Ishikawa (cell line): ENCODE measurements at regions not wholly inside any gene's neighbourhood (a gene's known extent, or its start where the extent isn't known, plus 50 kb on each side); places are given as distances from the start of the nearest gene placed in this dataset.

Experiments used
- CEBPB ChIP-seq: IDR thresholded peaks from 2 replicates; pipeline ENCODE4 v1.6.1; 2012
- CREB1 ChIP-seq: IDR thresholded peaks from 2 replicates; pipeline ENCODE4 v1.6.1; 2012; ENCODE audit warnings: low read depth
- EGR1 ChIP-seq: IDR thresholded peaks from 2 replicates; pipeline ENCODE4 v1.6.1; 2012
- EP300 ChIP-seq: IDR thresholded peaks from 2 replicates; pipeline ENCODE4 v1.6.1; 2012; ENCODE audit warnings: borderline replicate concordance
- FOXM1 ChIP-seq: IDR thresholded peaks from 2 replicates; pipeline ENCODE4 v1.6.1; 2012; ENCODE audit warnings: low read depth, borderline replicate concordance
- NFIC ChIP-seq: IDR thresholded peaks from 2 replicates; pipeline ENCODE4 v1.6.1; 2012
- TAF1 ChIP-seq: IDR thresholded peaks from 2 replicates; pipeline ENCODE4 v1.6.1; 2012; ENCODE audit warnings: low read depth, mild to moderate bottlenecking
- TEAD4 ChIP-seq: IDR thresholded peaks from 2 replicates; pipeline ENCODE4 v1.6.1; 2012
- YY1 ChIP-seq: IDR thresholded peaks from 2 replicates; pipeline ENCODE4 v1.6.1; 2012; ENCODE audit warnings: low read depth
- ZBTB7A ChIP-seq: IDR thresholded peaks from 2 replicates; pipeline ENCODE4 v1.6.1; 2012; ENCODE audit warnings: low read depth
- TF ChIP-seq, protein P1 (sequence below): IDR thresholded peaks from 2 replicates; pipeline ENCODE4 v1.6.1; 2012; ENCODE audit warnings: low read depth, mild to moderate bottlenecking
- TF ChIP-seq, protein P2 (sequence below): IDR thresholded peaks from 2 replicates; pipeline ENCODE4 v1.6.1; 2012
- TF ChIP-seq, protein P3 (sequence below): IDR thresholded peaks from 2 replicates; pipeline ENCODE4 v1.6.1; 2012

DNA sequence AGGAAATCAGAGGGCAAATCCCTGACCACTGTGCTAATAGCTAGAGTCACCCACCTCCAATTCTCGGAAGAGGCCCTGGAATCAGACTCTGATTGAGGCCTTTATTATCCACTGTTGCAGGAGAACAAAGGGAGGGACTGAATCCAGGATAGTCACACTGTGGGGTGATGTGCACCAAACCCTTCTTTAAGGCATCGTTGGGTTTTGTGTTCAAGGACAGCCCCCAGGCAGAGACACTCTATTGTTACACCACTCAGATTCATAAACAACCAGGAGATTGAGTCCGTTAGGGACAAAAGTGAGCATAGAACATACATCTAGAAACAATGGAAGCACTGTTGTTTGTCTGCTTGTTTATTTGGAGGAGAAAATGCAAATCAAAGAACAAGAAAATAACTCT lies 124.6 kb upstream of the TBCA start:
- TF ChIP-seq EP300 = no peak
- no peak for TF ChIP-seq NFIC
- no peak for TF ChIP-seq TAF1
- TF ChIP-seq YY1 = no peak
- no peak for TF ChIP-seq ZBTB7A
- TF ChIP-seq, protein P1, sequence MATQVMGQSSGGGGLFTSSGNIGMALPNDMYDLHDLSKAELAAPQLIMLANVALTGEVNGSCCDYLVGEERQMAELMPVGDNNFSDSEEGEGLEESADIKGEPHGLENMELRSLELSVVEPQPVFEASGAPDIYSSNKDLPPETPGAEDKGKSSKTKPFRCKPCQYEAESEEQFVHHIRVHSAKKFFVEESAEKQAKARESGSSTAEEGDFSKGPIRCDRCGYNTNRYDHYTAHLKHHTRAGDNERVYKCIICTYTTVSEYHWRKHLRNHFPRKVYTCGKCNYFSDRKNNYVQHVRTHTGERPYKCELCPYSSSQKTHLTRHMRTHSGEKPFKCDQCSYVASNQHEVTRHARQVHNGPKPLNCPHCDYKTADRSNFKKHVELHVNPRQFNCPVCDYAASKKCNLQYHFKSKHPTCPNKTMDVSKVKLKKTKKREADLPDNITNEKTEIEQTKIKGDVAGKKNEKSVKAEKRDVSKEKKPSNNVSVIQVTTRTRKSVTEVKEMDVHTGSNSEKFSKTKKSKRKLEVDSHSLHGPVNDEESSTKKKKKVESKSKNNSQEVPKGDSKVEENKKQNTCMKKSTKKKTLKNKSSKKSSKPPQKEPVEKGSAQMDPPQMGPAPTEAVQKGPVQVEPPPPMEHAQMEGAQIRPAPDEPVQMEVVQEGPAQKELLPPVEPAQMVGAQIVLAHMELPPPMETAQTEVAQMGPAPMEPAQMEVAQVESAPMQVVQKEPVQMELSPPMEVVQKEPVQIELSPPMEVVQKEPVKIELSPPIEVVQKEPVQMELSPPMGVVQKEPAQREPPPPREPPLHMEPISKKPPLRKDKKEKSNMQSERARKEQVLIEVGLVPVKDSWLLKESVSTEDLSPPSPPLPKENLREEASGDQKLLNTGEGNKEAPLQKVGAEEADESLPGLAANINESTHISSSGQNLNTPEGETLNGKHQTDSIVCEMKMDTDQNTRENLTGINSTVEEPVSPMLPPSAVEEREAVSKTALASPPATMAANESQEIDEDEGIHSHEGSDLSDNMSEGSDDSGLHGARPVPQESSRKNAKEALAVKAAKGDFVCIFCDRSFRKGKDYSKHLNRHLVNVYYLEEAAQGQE = no peak
- TF ChIP-seq, protein P2, sequence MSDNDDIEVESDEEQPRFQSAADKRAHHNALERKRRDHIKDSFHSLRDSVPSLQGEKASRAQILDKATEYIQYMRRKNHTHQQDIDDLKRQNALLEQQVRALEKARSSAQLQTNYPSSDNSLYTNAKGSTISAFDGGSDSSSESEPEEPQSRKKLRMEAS = no peak
- TF ChIP-seq TEAD4 = no peak
- TF ChIP-seq EGR1 = no peak
- TF ChIP-seq CREB1 = no peak
- TF ChIP-seq, protein P3, sequence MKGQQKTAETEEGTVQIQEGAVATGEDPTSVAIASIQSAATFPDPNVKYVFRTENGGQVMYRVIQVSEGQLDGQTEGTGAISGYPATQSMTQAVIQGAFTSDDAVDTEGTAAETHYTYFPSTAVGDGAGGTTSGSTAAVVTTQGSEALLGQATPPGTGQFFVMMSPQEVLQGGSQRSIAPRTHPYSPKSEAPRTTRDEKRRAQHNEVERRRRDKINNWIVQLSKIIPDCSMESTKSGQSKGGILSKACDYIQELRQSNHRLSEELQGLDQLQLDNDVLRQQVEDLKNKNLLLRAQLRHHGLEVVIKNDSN = no peak
- TF ChIP-seq FOXM1 = no peak
- TF ChIP-seq CEBPB = no peak
